Right lobe of liver (tissue), 6 donors: ENCODE measurements at regions not wholly inside any gene's neighbourhood (a gene's known extent, or its start where the extent isn't known, plus 50 kb on each side); places are given as distances from the start of the nearest gene placed in this dataset.

Experiments used
- ATAC-seq, 4 donors: fragments of 200-7000 bp; cut with Tn5 transposase; one replicate each; pipeline ENCODE4 v1.9.1; 2020; ENCODE audit warnings: mild to moderate bottlenecking in 4 of 4, moderate library complexity in 4 of 4
- DNase-seq, 3 donors: peaks; one replicate each; pipeline ENCODE4 v3.0.0-alpha.2; 2020
- H3K27ac ChIP-seq, 3 donors: fragments of 200-600 bp; one replicate each; pipeline ENCODE4 v1.8.0; 2022
- H3K27me3 ChIP-seq, 2 donors: fragments of 200-600 bp; one replicate each; pipeline ENCODE4 v1.8.0; 2022
- H3K36me3 ChIP-seq, 4 donors: fragments of 200-600 bp; sonication (generic) in 1 of 4; one replicate each; pipeline versions ENCODE4 v1.5.1 to v1.8.0; 2017 to 2022; ENCODE audit warnings: control low read depth in 1 of 4
- H3K4me1 ChIP-seq, 4 donors: fragments of 200-600 bp; sonication (generic) in 1 of 4; one replicate each; pipeline versions ENCODE4 v1.5.1 to v1.8.0; 2017 to 2022; ENCODE audit warnings: control low read depth in 1 of 4
- H3K4me3 ChIP-seq, 3 donors: fragments of 200-600 bp; one replicate each; pipeline ENCODE4 v1.8.0; 2022
- H3K9me3 ChIP-seq, 4 donors: fragments of 200-600 bp; sonication (generic) in 1 of 4; one replicate each; pipeline versions ENCODE4 v1.5.1 to v1.8.0; 2017 to 2022; ENCODE audit warnings: control low read depth in 1 of 4
- POLR2A ChIP-seq: fragments of 450-650 bp; IDR thresholded peaks from one replicate; pipeline ENCODE4 v1.6.1; 2017; ENCODE audit warnings: antibody characterized with exemption, mild to moderate bottlenecking
- WGBS: methylation state at CpG from one replicate; pipeline ENCODE4 v1.1.6; 2018; ENCODE audit warnings: low coverage, low lambda C conversion rate; ENCODE audit not compliant: insufficient coverage; ENCODE audit errors: missing lambda C conversion rate; 5-methylcytosine and 5-hydroxymethylcytosine counted together
- intact Hi-C, 2 donors: fragments of 100-400 bp; cut with DNase I; formaldehyde crosslinking; loops; one replicate each; pipeline versions ENCODE4 v1.11.2 to v1.14.1; 2022
- TF ChIP-seq, protein P1 (sequence below), 4 donors: fragments of 200-600 bp in 3 of 4; fragments of 450-650 bp in 1 of 4; IDR thresholded peaks; one replicate each; pipeline versions ENCODE4 v1.5.1 to v1.8.0; 2016 to 2022; ENCODE audit warnings: antibody characterized with exemption in 4 of 4, mild to moderate bottlenecking in 2 of 4
- donor health status: DM: no; HTN: yes; CAD: no.
- donor health status: DM: no; HTN: no; CAD: no.
- donor health status: DM: no; HTN: no; CAD: no.
- donor health status: DM: no; HTN: yes; CAD: no.
- donor health status: DM: no; HTN: yes; CAD: no.

DNA sequence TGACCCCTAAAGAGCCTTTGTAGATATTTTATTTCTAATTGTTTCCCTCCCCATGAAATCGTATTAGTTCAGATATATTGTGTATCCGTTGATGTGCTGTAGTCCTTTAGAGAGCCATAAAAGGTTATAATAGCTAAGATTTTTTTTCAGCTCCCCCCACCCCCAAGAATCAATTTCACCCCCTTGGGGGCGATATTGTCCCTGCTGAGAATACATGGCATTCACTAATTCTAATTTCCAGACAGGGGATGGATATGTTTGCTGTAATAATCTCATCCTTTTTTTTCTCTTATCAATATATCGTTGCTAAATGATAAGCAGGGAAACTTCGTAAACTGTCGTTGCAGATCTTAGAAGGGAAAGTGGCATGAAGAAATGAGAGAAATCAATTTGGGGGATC is 530.7 kb downstream of the TMEM182 start:
- H3K9me3 ChIP-seq = no peaks in the 10 kb centered on the region
- WGBS = 27% methylated on average over 6 of the region's 6 CpGs
- H3K27me3 ChIP-seq = no peaks in the 10 kb centered on the region
- H3K27ac ChIP-seq = no peak overlapping the region
- TF ChIP-seq, protein P1, sequence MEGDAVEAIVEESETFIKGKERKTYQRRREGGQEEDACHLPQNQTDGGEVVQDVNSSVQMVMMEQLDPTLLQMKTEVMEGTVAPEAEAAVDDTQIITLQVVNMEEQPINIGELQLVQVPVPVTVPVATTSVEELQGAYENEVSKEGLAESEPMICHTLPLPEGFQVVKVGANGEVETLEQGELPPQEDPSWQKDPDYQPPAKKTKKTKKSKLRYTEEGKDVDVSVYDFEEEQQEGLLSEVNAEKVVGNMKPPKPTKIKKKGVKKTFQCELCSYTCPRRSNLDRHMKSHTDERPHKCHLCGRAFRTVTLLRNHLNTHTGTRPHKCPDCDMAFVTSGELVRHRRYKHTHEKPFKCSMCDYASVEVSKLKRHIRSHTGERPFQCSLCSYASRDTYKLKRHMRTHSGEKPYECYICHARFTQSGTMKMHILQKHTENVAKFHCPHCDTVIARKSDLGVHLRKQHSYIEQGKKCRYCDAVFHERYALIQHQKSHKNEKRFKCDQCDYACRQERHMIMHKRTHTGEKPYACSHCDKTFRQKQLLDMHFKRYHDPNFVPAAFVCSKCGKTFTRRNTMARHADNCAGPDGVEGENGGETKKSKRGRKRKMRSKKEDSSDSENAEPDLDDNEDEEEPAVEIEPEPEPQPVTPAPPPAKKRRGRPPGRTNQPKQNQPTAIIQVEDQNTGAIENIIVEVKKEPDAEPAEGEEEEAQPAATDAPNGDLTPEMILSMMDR (IDR thresholded peaks at IDR 0.05) = no peak
- intact Hi-C loops = no loop called here
- H3K4me3 ChIP-seq = no peak overlapping the region
- no peak for DNase-seq
- no peak for ATAC-seq
- no peaks in the 10 kb centered on the region for H3K36me3 ChIP-seq
- H3K4me1 ChIP-seq = no peaks in the 10 kb centered on the region

DNA sequence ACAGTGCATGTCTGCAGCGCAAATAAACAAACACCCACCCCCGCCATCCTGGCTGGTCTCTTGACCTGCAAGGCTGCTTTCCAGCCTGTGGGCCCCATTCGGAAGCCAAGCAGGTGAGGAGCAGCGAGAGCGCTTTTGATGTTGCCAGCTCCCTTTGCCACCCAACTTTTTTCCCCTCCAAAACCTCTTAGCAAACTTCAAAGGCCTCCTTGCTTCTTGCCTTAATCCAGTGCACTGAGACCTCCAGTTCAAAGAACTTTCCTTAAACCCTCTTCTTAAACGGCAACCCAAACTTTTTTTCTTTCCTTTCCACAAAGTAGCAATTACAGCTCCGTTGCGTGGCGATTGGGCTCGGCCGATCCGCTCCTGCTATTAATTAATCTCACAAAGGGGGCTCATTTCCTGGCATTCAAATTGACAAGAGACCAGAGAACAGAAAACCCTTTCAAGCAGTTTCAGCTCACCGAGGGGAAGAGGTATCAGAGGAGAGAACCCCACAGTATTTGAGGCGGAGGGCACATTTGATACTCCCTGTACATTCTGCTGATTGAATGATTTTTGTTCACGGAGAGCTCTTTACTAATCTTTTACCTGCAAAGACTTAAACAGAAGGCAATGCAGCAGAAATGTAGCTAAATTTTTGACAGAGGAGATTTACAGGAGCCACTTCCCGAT is 531.4 kb downstream of the TMEM182 start:
- no peaks in the 10 kb centered on the region for H3K36me3 ChIP-seq
- H3K27me3 ChIP-seq = no peaks in the 10 kb centered on the region
- intact Hi-C loops = no loop called here
- no peak for TF ChIP-seq POLR2A
- TF ChIP-seq, protein P1 (IDR thresholded peaks at IDR 0.05) = no peak
- no peaks in the 10 kb centered on the region for H3K4me1 ChIP-seq
- H3K9me3 ChIP-seq = no peaks in the 10 kb centered on the region
- DNase-seq (no peak), ATAC-seq (no peak)
- no peak overlapping the region for H3K27ac ChIP-seq
- 16% methylated on average over 14 of the region's 16 CpGs for WGBS
- no peak overlapping the region for H3K4me3 ChIP-seq

DNA sequence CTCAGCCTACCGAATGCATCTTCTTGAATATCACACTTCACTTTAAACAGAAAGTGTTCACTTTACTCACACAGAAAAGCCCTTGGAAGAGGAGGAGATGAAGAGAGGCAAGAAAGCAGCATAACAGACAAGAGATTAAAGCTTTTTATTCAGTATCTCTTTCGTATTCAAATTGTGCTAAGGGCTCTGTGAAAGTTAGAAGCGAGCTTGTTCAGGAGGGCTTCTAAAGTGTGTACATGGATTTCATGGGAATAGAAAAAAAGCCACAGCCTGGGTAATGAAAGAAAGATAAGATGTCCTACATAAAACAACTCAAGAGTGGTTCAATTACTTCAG is 531.9 kb downstream of the TMEM182 start:
- DNase-seq (no peak), ATAC-seq (no peak)
- Histone ChIP-seq H3K4me1 (no peaks in the 10 kb centered on the region), H3K27me3 (no peaks in the 10 kb centered on the region), H3K27ac (no peak overlapping the region), H3K4me3 (no peak overlapping the region), H3K36me3 (no peaks in the 10 kb centered on the region), H3K9me3 (no peaks in the 10 kb centered on the region)
- WGBS = 23% methylated on average over 3 of the region's 3 CpGs
- TF ChIP-seq, protein P1 (IDR thresholded peaks at IDR 0.05) = no peak
- TF ChIP-seq POLR2A = no peak
- intact Hi-C loops = no loop called here

DNA sequence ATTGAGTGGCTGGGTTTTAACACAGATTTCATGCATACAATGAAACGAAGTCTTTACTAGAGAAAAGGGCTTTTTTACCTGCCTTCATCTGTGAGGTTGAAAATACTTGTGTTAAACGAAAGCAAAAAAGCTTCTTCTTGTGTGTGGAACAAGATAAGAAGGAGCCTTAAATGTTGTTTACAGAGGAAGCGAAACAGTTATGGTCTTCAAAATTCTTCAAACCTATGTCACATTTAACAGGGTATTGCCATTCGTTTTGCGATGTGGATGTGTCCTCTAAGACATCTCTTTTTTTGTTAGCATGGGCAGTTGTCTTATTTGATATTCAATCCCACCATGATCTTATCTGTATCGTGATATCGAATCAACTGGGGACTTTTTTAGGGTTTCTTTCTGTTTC is 532.6 kb downstream of the TMEM182 start:
- Histone ChIP-seq H3K27me3 (no peaks in the 10 kb centered on the region), H3K9me3 (no peaks in the 10 kb centered on the region), H3K27ac (no peak overlapping the region), H3K4me1 (no peaks in the 10 kb centered on the region), H3K4me3 (no peak overlapping the region), H3K36me3 (no peaks in the 10 kb centered on the region)
- DNase-seq = no peak
- WGBS = 48% methylated on average over 7 of the region's 7 CpGs
- intact Hi-C loops = no loop called here
- ATAC-seq = no peak
- TF ChIP-seq POLR2A = no peak
- TF ChIP-seq, protein P1 (IDR thresholded peaks at IDR 0.05) = no peak

DNA sequence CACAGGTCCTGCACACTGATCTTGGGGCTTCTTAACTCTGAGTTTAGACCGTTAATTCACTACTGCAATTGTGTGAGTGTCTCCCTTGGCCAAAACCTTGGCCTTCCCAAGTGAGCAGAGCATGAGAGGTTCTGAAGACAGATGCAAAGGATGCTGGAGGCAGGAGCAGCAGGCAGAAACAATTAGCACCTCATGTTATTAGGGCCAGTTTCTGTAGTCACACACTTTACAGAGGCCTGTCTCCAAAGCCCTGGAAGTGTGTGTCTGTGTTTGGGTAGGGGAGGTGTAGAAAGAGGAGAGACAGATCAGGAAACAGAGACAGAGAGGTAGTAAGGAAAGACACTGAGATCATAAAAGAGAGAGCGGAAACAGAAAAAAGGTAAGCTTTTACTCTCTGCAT is 533.8 kb downstream of the TMEM182 start:
- 0% methylated on average over 1 of the region's 2 CpGs for WGBS
- no peak overlapping the region for H3K4me3 ChIP-seq
- intact Hi-C loops = no loop called here
- no peaks in the 10 kb centered on the region for H3K27me3 ChIP-seq
- H3K4me1 ChIP-seq = no peaks in the 10 kb centered on the region
- TF ChIP-seq, protein P1 (IDR thresholded peaks at IDR 0.05) = no peak
- TF ChIP-seq POLR2A = no peak
- no peak overlapping the region for H3K27ac ChIP-seq
- ATAC-seq (no peak), DNase-seq (no peak)
- no peaks in the 10 kb centered on the region for H3K9me3 ChIP-seq
- no peaks in the 10 kb centered on the region for H3K36me3 ChIP-seq
